ENCODE measurements at regions not wholly inside any gene's neighbourhood (a gene's known extent, or its start where the extent isn't known, plus 50 kb on each side); places are given as distances from the start of the nearest gene placed in this dataset.

GRCh38 chr10:117462424-117462792, 80.1 kb upstream of the EMX2 start:
- TF ChIP-seq CTCF (conservative IDR thresholded peaks at IDR 0.05; ENCODE audit: low read depth, low read length) = no peak
- Histone ChIP-seq H3K4me3 (IDR thresholded peaks at IDR 0.05; ENCODE audit: insufficient read depth, low read depth, low read length) (no peak overlapping the region), H3K9ac (no peak overlapping the region), H3K36me3 (ENCODE audit: insufficient read depth) (no peaks in the 10 kb centered on the region), H2AFZ (ENCODE audit: low read depth) (no peak overlapping the region), H3K79me2 (ENCODE audit: insufficient read depth, low read depth) (no peaks in the 10 kb centered on the region), H3K4me1 (ENCODE audit: low read depth, poor library complexity, severe bottlenecking) (no peaks in the 10 kb centered on the region), H3K27ac (no peak overlapping the region), H3K4me2 (no peak overlapping the region), H3K27me3 (ENCODE audit: insufficient read depth, low read depth) (no peaks in the 10 kb centered on the region), H4K20me1 (ENCODE audit: insufficient read depth) (no peaks in the 10 kb centered on the region)

- Histone ChIP-seq H3K27me3 (ENCODE audit: insufficient read depth, low read depth) (no peaks in the 10 kb centered on the region), H2AFZ (ENCODE audit: low read depth) (no peak overlapping the region), H3K79me2 (ENCODE audit: insufficient read depth, low read depth) (no peaks in the 10 kb centered on the region), H3K9ac (no peak overlapping the region), H3K4me3 (IDR thresholded peaks at IDR 0.05; ENCODE audit: insufficient read depth, low read depth, low read length) (no peak overlapping the region), H3K4me1 (ENCODE audit: low read depth, poor library complexity, severe bottlenecking) (no peaks in the 10 kb centered on the region), H3K4me2 (no peak overlapping the region), H3K36me3 (ENCODE audit: insufficient read depth) (no peaks in the 10 kb centered on the region), H4K20me1 (ENCODE audit: insufficient read depth) (no peaks in the 10 kb centered on the region), H3K27ac (no peak overlapping the region)
- TF ChIP-seq CTCF (conservative IDR thresholded peaks at IDR 0.05; ENCODE audit: low read depth, low read length) = no peak
Observed at GRCh38 chr10:117461766-117462423, 80.7 kb upstream of the EMX2 start.

- no peak for TF ChIP-seq CTCF (conservative IDR thresholded peaks at IDR 0.05; ENCODE audit: low read depth, low read length)
- Histone ChIP-seq H3K4me3 (IDR thresholded peaks at IDR 0.05; ENCODE audit: insufficient read depth, low read depth, low read length) (no peak overlapping the region), H2AFZ (ENCODE audit: low read depth) (no peak overlapping the region), H3K4me2 (no peak overlapping the region), H3K4me1 (ENCODE audit: low read depth, poor library complexity, severe bottlenecking) (no peaks in the 10 kb centered on the region), H3K9ac (no peak overlapping the region), H3K36me3 (ENCODE audit: insufficient read depth) (no peaks in the 10 kb centered on the region), H3K79me2 (ENCODE audit: insufficient read depth, low read depth) (no peaks in the 10 kb centered on the region), H3K27me3 (ENCODE audit: insufficient read depth, low read depth) (no peaks in the 10 kb centered on the region), H4K20me1 (ENCODE audit: insufficient read depth) (no peaks in the 10 kb centered on the region), H3K27ac (no peak overlapping the region)
Observed at GRCh38 chr10:117460846-117461765, 81.4 kb upstream of the EMX2 start.

- H3K27ac ChIP-seq = no peak overlapping the region
- H3K4me3 ChIP-seq (IDR thresholded peaks at IDR 0.05; ENCODE audit: insufficient read depth, low read depth, low read length) = no peak overlapping the region
- no peaks in the 10 kb centered on the region for H3K79me2 ChIP-seq (ENCODE audit: insufficient read depth, low read depth)
- H3K4me2 ChIP-seq = no peak overlapping the region
- H3K4me1 ChIP-seq (ENCODE audit: low read depth, poor library complexity, severe bottlenecking) = no peaks in the 10 kb centered on the region
- no peaks in the 10 kb centered on the region for H3K27me3 ChIP-seq (ENCODE audit: insufficient read depth, low read depth)
- no peaks in the 10 kb centered on the region for H3K36me3 ChIP-seq (ENCODE audit: insufficient read depth)
- no peak overlapping the region for H3K9ac ChIP-seq
- no peak for TF ChIP-seq CTCF (conservative IDR thresholded peaks at IDR 0.05; ENCODE audit: low read depth, low read length)
- no peaks in the 10 kb centered on the region for H4K20me1 ChIP-seq (ENCODE audit: insufficient read depth)
- H2AFZ ChIP-seq (ENCODE audit: low read depth) = no peak overlapping the region
Observed at GRCh38 chr10:117458571-117458970, 83.3 kb upstream of the PDZD8 start.
